ENCODE measurements at regions not wholly inside any gene's neighbourhood (a gene's known extent, or its start where the extent isn't known, plus 50 kb on each side); places are given as distances from the start of the nearest gene placed in this dataset.

- no peak for TF ChIP-seq FOXP2 (optimal IDR thresholded peaks at IDR 0.05; ENCODE audit: borderline replicate concordance, extremely low read depth, extremely low read length, insufficient read depth)
- TF ChIP-seq POLR2AphosphoS5 (IDR thresholded peaks at IDR 0.05; ENCODE audit: low read depth, low read length) = no peak
- TF ChIP-seq SIN3A (IDR thresholded peaks at IDR 0.05; ENCODE audit: borderline replicate concordance, insufficient read depth, low read length) = no peak
- no peak for TF ChIP-seq REST (IDR thresholded peaks at IDR 0.05; ENCODE audit: insufficient read depth in 1 of 2, low read depth in 2 of 2, low read length in 2 of 2)
- no peak for TF ChIP-seq TAF1 (IDR thresholded peaks at IDR 0.05; ENCODE audit: borderline replicate concordance, insufficient read depth, low read length)
Observed at GRCh38 chr5:61666064-61666621, 334.1 kb downstream of the ZSWIM6 start.

GRCh38 chr5:61667525-61668218, 335.6 kb downstream of the ZSWIM6 start:
- TF ChIP-seq REST (IDR thresholded peaks at IDR 0.05; ENCODE audit: insufficient read depth in 1 of 2, low read depth in 2 of 2, low read length in 2 of 2) (no peak), FOXP2 (optimal IDR thresholded peaks at IDR 0.05; ENCODE audit: borderline replicate concordance, extremely low read depth, extremely low read length, insufficient read depth) (no peak), SIN3A (IDR thresholded peaks at IDR 0.05; ENCODE audit: borderline replicate concordance, insufficient read depth, low read length) (no peak), POLR2AphosphoS5 (IDR thresholded peaks at IDR 0.05; ENCODE audit: low read depth, low read length) (no peak), TAF1 (IDR thresholded peaks at IDR 0.05; ENCODE audit: borderline replicate concordance, insufficient read depth, low read length) (no peak)

- no peak for TF ChIP-seq TAF1 (IDR thresholded peaks at IDR 0.05; ENCODE audit: borderline replicate concordance, insufficient read depth, low read length)
- no peak for TF ChIP-seq POLR2AphosphoS5 (IDR thresholded peaks at IDR 0.05; ENCODE audit: low read depth, low read length)
- no peak for TF ChIP-seq SIN3A (IDR thresholded peaks at IDR 0.05; ENCODE audit: borderline replicate concordance, insufficient read depth, low read length)
- no peak for TF ChIP-seq FOXP2 (optimal IDR thresholded peaks at IDR 0.05; ENCODE audit: borderline replicate concordance, extremely low read depth, extremely low read length, insufficient read depth)
- no peak for TF ChIP-seq REST (IDR thresholded peaks at IDR 0.05; ENCODE audit: insufficient read depth in 1 of 2, low read depth in 2 of 2, low read length in 2 of 2)
Observed at GRCh38 chr5:61669531-61669930, 337.5 kb downstream of the ZSWIM6 start.

GRCh38 chr5:61670941-61671340, 338.9 kb downstream of the ZSWIM6 start:
- no peak for TF ChIP-seq REST (IDR thresholded peaks at IDR 0.05; ENCODE audit: insufficient read depth in 1 of 2, low read depth in 2 of 2, low read length in 2 of 2)
- no peak for TF ChIP-seq SIN3A (IDR thresholded peaks at IDR 0.05; ENCODE audit: borderline replicate concordance, insufficient read depth, low read length)
- TF ChIP-seq FOXP2 (optimal IDR thresholded peaks at IDR 0.05; ENCODE audit: borderline replicate concordance, extremely low read depth, extremely low read length, insufficient read depth) = no peak
- no peak for TF ChIP-seq TAF1 (IDR thresholded peaks at IDR 0.05; ENCODE audit: borderline replicate concordance, insufficient read depth, low read length)
- no peak for TF ChIP-seq POLR2AphosphoS5 (IDR thresholded peaks at IDR 0.05; ENCODE audit: low read depth, low read length)

Measured in PFSK-1 (cell line).